Neutrophil (primary cell): ENCODE measurements at regions not wholly inside any gene's neighbourhood (a gene's known extent, or its start where the extent isn't known, plus 50 kb on each side); places are given as distances from the start of the nearest gene placed in this dataset.

Source experiments
- H3K27ac ChIP-seq: fragments of 200-600 bp; sonication (generic); 2 replicates; pipeline ENCODE4 v1.5.1; 2016; ENCODE audit warnings: mild to moderate bottlenecking, moderate library complexity
- H3K27me3 ChIP-seq: fragments of 200-600 bp; sonication (generic); 2 replicates; pipeline ENCODE4 v1.6.0; 2016; ENCODE audit warnings: mild to moderate bottlenecking
- H3K36me3 ChIP-seq: fragments of 200-600 bp; sonication (generic); 2 replicates; pipeline ENCODE4 v1.5.1; 2017
- H3K4me1 ChIP-seq, 2 experiments: fragments of 200-600 bp in 1 of 2; sonication (generic) in 1 of 2; 1 replicate in 1 of 2; 2 replicates in 1 of 2; pipeline versions ENCODE4 v1.5.1 to v1.6.1; 2013 to 2016; ENCODE audit warnings: low read depth in 1 of 2, low read length in 1 of 2, mild to moderate bottlenecking in 1 of 2, moderate library complexity in 1 of 2; ENCODE audit not compliant: control insufficient read depth in 1 of 2, insufficient read depth in 1 of 2
- H3K4me3 ChIP-seq, 2 experiments: fragments of 200-600 bp in 1 of 2; sonication (generic) in 1 of 2; 1 replicate in 1 of 2; 2 replicates in 1 of 2; pipeline ENCODE4 v1.5.1; 2013 to 2016; ENCODE audit warnings: low read depth in 1 of 2, low read length in 1 of 2, mild to moderate bottlenecking in 1 of 2, moderate library complexity in 1 of 2
- H3K9me3 ChIP-seq: fragments of 200-600 bp; sonication (generic); 2 replicates; pipeline ENCODE4 v1.5.1; 2016
- TF ChIP-seq, protein P1 (sequence below): fragments of 200-600 bp; sonication (generic); IDR thresholded peaks from 2 replicates; pipeline ENCODE4 v1.5.1; 2016; ENCODE audit warnings: antibody characterized with exemption

DNA sequence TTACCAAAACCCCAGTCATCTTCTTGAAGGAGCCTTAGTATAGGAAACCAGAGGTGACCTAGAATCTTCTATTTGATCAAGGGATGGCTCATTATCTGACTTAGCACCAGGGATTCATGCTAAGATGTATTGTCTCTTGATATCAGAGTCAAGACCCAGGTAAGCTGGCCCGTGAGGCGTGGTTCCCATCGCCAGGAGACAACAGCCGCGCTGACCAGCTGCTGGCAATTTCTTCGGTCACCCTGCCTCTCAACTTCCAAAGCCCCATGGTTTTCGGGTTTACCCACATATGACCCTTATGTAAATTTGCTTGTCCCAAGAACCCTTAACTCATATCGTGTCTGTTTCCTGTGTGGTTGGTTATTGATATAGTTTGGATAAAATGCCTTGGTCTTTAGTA, 77.7 kb upstream of the VSTM2B start:
- Histone ChIP-seq H3K4me3 (no peak overlapping the region), H3K9me3 (no peaks in the 10 kb centered on the region), H3K4me1 (no peaks in the 10 kb centered on the region), H3K36me3 (no peaks in the 10 kb centered on the region), H3K27me3 (no peaks in the 10 kb centered on the region), H3K27ac (no peak overlapping the region)
- TF ChIP-seq, protein P1, sequence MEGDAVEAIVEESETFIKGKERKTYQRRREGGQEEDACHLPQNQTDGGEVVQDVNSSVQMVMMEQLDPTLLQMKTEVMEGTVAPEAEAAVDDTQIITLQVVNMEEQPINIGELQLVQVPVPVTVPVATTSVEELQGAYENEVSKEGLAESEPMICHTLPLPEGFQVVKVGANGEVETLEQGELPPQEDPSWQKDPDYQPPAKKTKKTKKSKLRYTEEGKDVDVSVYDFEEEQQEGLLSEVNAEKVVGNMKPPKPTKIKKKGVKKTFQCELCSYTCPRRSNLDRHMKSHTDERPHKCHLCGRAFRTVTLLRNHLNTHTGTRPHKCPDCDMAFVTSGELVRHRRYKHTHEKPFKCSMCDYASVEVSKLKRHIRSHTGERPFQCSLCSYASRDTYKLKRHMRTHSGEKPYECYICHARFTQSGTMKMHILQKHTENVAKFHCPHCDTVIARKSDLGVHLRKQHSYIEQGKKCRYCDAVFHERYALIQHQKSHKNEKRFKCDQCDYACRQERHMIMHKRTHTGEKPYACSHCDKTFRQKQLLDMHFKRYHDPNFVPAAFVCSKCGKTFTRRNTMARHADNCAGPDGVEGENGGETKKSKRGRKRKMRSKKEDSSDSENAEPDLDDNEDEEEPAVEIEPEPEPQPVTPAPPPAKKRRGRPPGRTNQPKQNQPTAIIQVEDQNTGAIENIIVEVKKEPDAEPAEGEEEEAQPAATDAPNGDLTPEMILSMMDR, result no peak

DNA sequence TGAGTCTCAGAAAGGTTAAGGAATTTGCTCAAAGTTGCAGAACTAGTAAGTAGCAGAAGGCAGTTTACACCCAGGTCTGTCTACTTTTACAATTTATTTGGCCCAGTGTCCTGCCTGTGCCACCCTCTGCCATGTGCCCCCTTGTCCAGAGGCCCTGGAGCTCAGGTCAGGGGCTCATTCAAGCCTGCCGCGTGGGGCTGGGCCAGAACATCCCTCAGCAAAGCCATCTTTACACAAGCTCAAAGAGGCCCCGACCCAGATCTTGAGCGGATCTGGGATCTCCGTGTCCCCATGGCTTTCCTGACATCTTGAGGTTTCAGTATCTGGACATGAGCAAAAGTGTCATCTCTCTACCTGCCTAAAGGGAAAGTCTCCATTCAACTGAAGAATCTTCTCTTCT, 76.4 kb upstream of the VSTM2B start:
- no peak overlapping the region for H3K27ac ChIP-seq
- no peak overlapping the region for H3K4me3 ChIP-seq
- no peaks in the 10 kb centered on the region for H3K27me3 ChIP-seq
- no peaks in the 10 kb centered on the region for H3K4me1 ChIP-seq
- no peaks in the 10 kb centered on the region for H3K9me3 ChIP-seq
- no peaks in the 10 kb centered on the region for H3K36me3 ChIP-seq
- TF ChIP-seq, protein P1, result no peak

DNA sequence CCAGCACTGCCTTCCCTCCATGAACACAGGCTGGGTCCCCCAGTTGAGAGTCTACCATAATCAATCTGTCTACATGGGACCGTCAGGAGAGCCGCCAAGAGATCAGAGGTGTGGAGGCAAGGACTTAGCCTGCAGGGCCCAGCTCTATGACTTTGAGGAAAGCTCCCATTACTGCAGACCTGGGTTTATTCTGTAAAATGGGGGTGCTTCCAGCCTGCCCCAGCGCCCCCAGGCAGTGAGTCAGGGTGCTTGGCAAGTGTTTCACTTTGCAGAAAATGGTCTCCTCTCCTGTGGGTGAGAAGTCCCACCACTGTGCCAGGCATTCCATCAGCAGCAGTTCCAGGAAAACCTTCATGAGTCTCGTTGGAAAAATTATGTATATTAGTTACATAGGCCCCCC, 75.5 kb upstream of the VSTM2B start:
- no peaks in the 10 kb centered on the region for H3K4me1 ChIP-seq

DNA sequence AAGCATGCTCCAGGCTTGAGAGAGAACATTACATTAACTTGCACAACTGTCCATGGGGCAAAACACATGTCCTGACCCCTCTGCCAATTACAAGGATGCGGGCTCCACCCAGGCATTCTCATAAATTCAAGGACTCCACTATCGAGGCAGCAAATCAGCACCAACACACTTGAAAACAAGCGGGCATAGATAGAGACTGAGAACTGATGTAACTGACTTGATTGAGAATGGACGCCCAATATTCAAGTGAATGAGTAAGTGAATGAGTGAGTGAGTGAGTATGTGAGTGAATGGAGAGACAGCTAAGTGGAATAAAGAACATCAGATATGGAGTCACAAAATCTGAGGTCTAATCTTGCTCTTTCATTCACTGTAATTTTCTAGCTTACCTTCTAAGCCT, 75.0 kb upstream of the VSTM2B start:
- no peaks in the 10 kb centered on the region for H3K9me3 ChIP-seq
- no peaks in the 10 kb centered on the region for H3K36me3 ChIP-seq
- H3K4me3 ChIP-seq, result no peak overlapping the region
- no peaks in the 10 kb centered on the region for H3K27me3 ChIP-seq
- no peak overlapping the region for H3K27ac ChIP-seq
- TF ChIP-seq, protein P1, result no peak
- no peaks in the 10 kb centered on the region for H3K4me1 ChIP-seq

More for the DNA sequence above, 75.5 kb upstream of the VSTM2B start:
- Histone ChIP-seq H3K9me3 (no peaks in the 10 kb centered on the region), H3K36me3 (no peaks in the 10 kb centered on the region), H3K27me3 (no peaks in the 10 kb centered on the region), H3K4me3 (no peak overlapping the region), H3K27ac (no peak overlapping the region)
- TF ChIP-seq, protein P1, result no peak

DNA sequence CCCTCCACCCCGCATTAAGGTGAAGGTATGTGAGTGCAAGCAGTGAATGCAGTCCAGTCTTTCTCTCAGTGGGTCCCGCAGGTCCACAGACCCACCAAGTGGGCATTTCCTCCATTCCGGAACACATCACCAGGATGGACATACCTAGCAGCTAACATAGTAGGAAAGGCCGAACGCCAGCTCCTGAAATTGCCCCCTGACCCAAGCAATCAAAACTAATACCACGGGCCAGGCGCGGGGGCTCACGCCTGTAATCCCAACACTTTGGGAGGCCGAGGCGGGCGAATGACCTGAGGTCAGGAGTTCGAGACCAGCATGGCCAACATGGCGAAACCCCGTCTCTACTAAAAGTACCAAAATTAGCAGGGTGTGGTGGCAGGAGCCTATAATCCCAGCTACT, 71.7 kb upstream of the VSTM2B start:
- TF ChIP-seq, protein P1, result no peak
- Histone ChIP-seq H3K36me3 (no peaks in the 10 kb centered on the region), H3K4me1 (no peaks in the 10 kb centered on the region), H3K4me3 (no peak overlapping the region), H3K27me3 (no peaks in the 10 kb centered on the region), H3K27ac (no peak overlapping the region), H3K9me3 (no peaks in the 10 kb centered on the region)

DNA sequence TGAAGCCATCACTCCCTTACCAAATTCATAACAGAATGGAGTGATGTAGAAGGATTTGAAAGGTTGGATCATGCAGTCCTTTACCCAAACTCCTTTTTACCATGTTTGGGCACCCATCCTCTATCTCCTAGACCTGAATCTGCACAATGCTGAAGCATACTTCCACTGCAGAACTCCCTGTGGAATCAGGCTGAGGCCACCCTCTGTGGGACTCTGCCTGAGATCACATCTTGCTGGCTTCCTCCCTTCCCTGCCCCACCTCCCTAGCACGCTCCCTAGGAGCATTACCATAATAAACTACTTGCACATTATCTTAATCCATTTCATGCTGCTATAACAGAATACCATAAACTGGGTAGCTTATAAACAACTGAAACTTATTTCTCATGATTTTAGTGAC, 68.4 kb upstream of the VSTM2B start:
- TF ChIP-seq, protein P1, result no peak
- no peaks in the 10 kb centered on the region for H3K9me3 ChIP-seq
- no peak overlapping the region for H3K27ac ChIP-seq
- H3K4me1 ChIP-seq, result no peaks in the 10 kb centered on the region
- H3K4me3 ChIP-seq, result no peak overlapping the region
- H3K36me3 ChIP-seq, result no peaks in the 10 kb centered on the region
- H3K27me3 ChIP-seq, result no peaks in the 10 kb centered on the region
